ENCODE measurements at regions not wholly inside any gene's neighbourhood (a gene's known extent, or its start where the extent isn't known, plus 50 kb on each side); places are given as distances from the start of the nearest gene placed in this dataset.

- TF ChIP-seq CTCF (IDR thresholded peaks at IDR 0.05) (no peak), POLR2A (IDR thresholded peaks at IDR 0.05) (no peak)
Measured at GRCh38 chr1:82858031-82858430, 1057.3 kb downstream of the ADGRL2 start.

Measured in Peyer's patch (tissue), 4 donors.